HepG2 (cell line): ENCODE measurements at regions not wholly inside any gene's neighbourhood (a gene's known extent, or its start where the extent isn't known, plus 50 kb on each side); places are given as distances from the start of the nearest gene placed in this dataset.

Experiments used
- AFF4 ChIP-seq: sonication (generic); formaldehyde crosslinking; IDR thresholded peaks from 2 replicates; pipeline ENCODE4 v1.4.0; 2020; ENCODE audit warnings: missing genetic modification reagents
- ARID3A ChIP-seq: IDR thresholded peaks from 2 replicates; pipeline ENCODE4 v1.6.1; 2012; ENCODE audit warnings: low read depth, low read length, improper control_type of control experiment
- CEBPB ChIP-seq: IDR thresholded peaks from 2 replicates; pipeline ENCODE4 v1.6.1; 2011; ENCODE audit warnings: low read depth, low read length, improper control_type of control experiment, borderline replicate concordance
- FOXA1 ChIP-seq, 2 experiments: fragments of 450-650 bp in 1 of 2; sonication (generic) in 1 of 2; formaldehyde crosslinking in 1 of 2; IDR thresholded peaks; 2 replicates each; pipeline versions ENCODE4 v1.4.0 to v1.6.1; 2016 to 2020; ENCODE audit warnings: missing genetic modification reagents in 1 of 2
- FOXA3 ChIP-seq: IDR thresholded peaks from 2 replicates; pipeline ENCODE4 v1.6.1; 2016; ENCODE audit warnings: missing genetic modification reagents, missing compliant biosample characterization
- IRF2 ChIP-seq: IDR thresholded peaks from 2 replicates; pipeline ENCODE4 v1.6.1; 2018; ENCODE audit warnings: missing genetic modification reagents, missing compliant biosample characterization
- MAFF ChIP-seq: IDR thresholded peaks from 2 replicates; pipeline ENCODE4 v1.6.1; 2011; ENCODE audit warnings: low read depth, low read length, improper control_type of control experiment
- MAZ ChIP-seq, 2 experiments: sonication (generic) in 1 of 2; formaldehyde crosslinking in 1 of 2; IDR thresholded peaks; 2 replicates each; pipeline versions ENCODE4 v1.5.0 to v1.6.1; 2012 to 2020; ENCODE audit warnings: low read depth in 2 of 2, mild to moderate bottlenecking in 2 of 2, borderline replicate concordance in 1 of 2, improper control_type of control experiment in 1 of 2, low read length in 1 of 2, missing genetic modification reagents in 1 of 2, moderate library complexity in 1 of 2
- MXD4 ChIP-seq: IDR thresholded peaks from 2 replicates; pipeline ENCODE4 v1.6.1; 2016; ENCODE audit warnings: mild to moderate bottlenecking, missing biosample characterization, missing genetic modification reagents
- NFE2L2 ChIP-seq: fragments of 150-350 bp; IDR thresholded peaks from 2 replicates; pipeline ENCODE4 v1.6.1; 2014; ENCODE audit warnings: low read length
- NFIB ChIP-seq: sonication (generic); formaldehyde crosslinking; IDR thresholded peaks from 2 replicates; pipeline ENCODE4 v1.9.0; 2021; ENCODE audit warnings: missing genetic modification reagents, mild to moderate bottlenecking, borderline replicate concordance
- RBM22 ChIP-seq: fragments of 200-400 bp; formaldehyde crosslinking; optimal IDR thresholded peaks from 2 replicates; pipeline ENCODE3; 2017; ENCODE audit warnings: mild to moderate bottlenecking, low read length, moderate library complexity
- RFX1 ChIP-seq: fragments of 450-650 bp; IDR thresholded peaks from 2 replicates; pipeline ENCODE4 v1.6.1; 2017
- STAG1 ChIP-seq: sonication (generic); formaldehyde crosslinking; IDR thresholded peaks from 2 replicates; pipeline ENCODE4 v1.4.0; 2020; ENCODE audit warnings: missing genetic modification reagents
- THAP11 ChIP-seq: IDR thresholded peaks from 2 replicates; pipeline ENCODE4 v1.6.1; 2016; ENCODE audit warnings: missing biosample characterization, missing genetic modification reagents
- TRIM22 ChIP-seq: fragments of 450-650 bp; IDR thresholded peaks from 2 replicates; pipeline ENCODE4 v1.6.1; 2017
- ZBTB7B ChIP-seq: sonication (generic); formaldehyde crosslinking; IDR thresholded peaks from 2 replicates; pipeline ENCODE4 v1.4.0; 2020; ENCODE audit warnings: missing genetic modification reagents
- ZFP36L2 ChIP-seq: sonication (generic); formaldehyde crosslinking; IDR thresholded peaks from 2 replicates; pipeline ENCODE4 v1.4.0; 2020; ENCODE audit warnings: missing genetic modification reagents
- ZFX ChIP-seq: sonication (generic); formaldehyde crosslinking; IDR thresholded peaks from 2 replicates; pipeline ENCODE4 v1.4.0; 2020; ENCODE audit warnings: mild to moderate bottlenecking, low read depth, missing genetic modification reagents, moderate library complexity
- ZNF326 ChIP-seq: sonication (generic); formaldehyde crosslinking; IDR thresholded peaks from 2 replicates; pipeline ENCODE4 v1.4.0; 2020; ENCODE audit warnings: missing genetic modification reagents, borderline replicate concordance
- ZNF431 ChIP-seq: sonication (generic); formaldehyde crosslinking; IDR thresholded peaks from 2 replicates; pipeline ENCODE4 v1.9.0; 2022; ENCODE audit warnings: missing genetic modification reagents, low read depth, mild to moderate bottlenecking, borderline replicate concordance
- ZNF572 ChIP-seq: sonication (generic); formaldehyde crosslinking; IDR thresholded peaks from 2 replicates; pipeline ENCODE4 v1.5.1; 2020; ENCODE audit warnings: mild to moderate bottlenecking, missing genetic modification reagents
- ZNF607 ChIP-seq: sonication (generic); formaldehyde crosslinking; IDR thresholded peaks from 2 replicates; pipeline ENCODE4 v1.5.1; 2020; ENCODE audit warnings: missing genetic modification reagents, mild to moderate bottlenecking, borderline replicate concordance
- ZNF766 ChIP-seq: sonication (generic); formaldehyde crosslinking; IDR thresholded peaks from 2 replicates; pipeline ENCODE4 v1.5.0; 2020; ENCODE audit warnings: missing genetic modification reagents, borderline replicate concordance
- ZSCAN31 ChIP-seq: sonication (generic); formaldehyde crosslinking; IDR thresholded peaks from 2 replicates; pipeline ENCODE4 v1.5.0; 2020; ENCODE audit warnings: low read depth, mild to moderate bottlenecking, missing genetic modification reagents

GRCh38 chr6:53437557-53438202 lies 88.9 kb upstream of the ELOVL5 start (continued):
- 0 out of 2 replicates have a peak, but pooled peaks have one; percentile 30 for TF ChIP-seq ZSCAN31 (CRISPR knock-in tag)
- TF ChIP-seq ZFP36L2 (CRISPR knock-in tag) = no peak
- TF ChIP-seq TRIM22 = no peak
- TF ChIP-seq ARID3A = peak; percentile 63; the same call in 1 of the 2 replicates
- TF ChIP-seq AFF4 (CRISPR knock-in tag) = no peak
- TF ChIP-seq FOXA1 (IDR thresholded peaks at IDR 0.05) = no peak
- TF ChIP-seq FOXA1 (CRISPR knock-in tag; IDR thresholded peaks at IDR 0.05) = 0 out of 2 replicates have a peak, but pooled peaks have one; percentile 12
- no peak for TF ChIP-seq MAZ (IDR thresholded peaks at IDR 0.05; ENCODE audit: borderline replicate concordance, low read depth, low read length)
- no peak for TF ChIP-seq MAZ (CRISPR knock-in tag; IDR thresholded peaks at IDR 0.05; ENCODE audit: low read depth)
- TF ChIP-seq FOXA3 (CRISPR knock-in tag) = peak; percentile 50; the same call in 1 of the 2 replicates
- TF ChIP-seq ZNF607 (CRISPR knock-in tag) = no peak
- no peak for TF ChIP-seq ZNF766 (CRISPR knock-in tag)
- TF ChIP-seq RFX1 = no peak
- TF ChIP-seq NFE2L2 = peak; percentile 71; the same call in 1 of the 2 replicates
- peak; percentile 49; the same call in 1 of the 2 replicates for TF ChIP-seq MAFF
- TF ChIP-seq ZNF326 (CRISPR knock-in tag) = no peak
- TF ChIP-seq ZFX = 0 out of 2 replicates have a peak, but pooled peaks have one; percentile 38
- TF ChIP-seq NFIB (CRISPR knock-in tag) = no peak
- no peak for TF ChIP-seq RBM22
- TF ChIP-seq MXD4 (CRISPR knock-in tag) = no peak
- no peak for TF ChIP-seq ZNF572 (CRISPR knock-in tag)
- TF ChIP-seq ZBTB7B = no peak
- TF ChIP-seq THAP11 = 0 out of 2 replicates have a peak, but pooled peaks have one; percentile 21
- 0 out of 2 replicates have a peak, but pooled peaks have one; percentile 51 for TF ChIP-seq ZNF431 (CRISPR knock-in tag)
- TF ChIP-seq IRF2 (CRISPR knock-in tag) = peak; percentile 23; the same call in 1 of the 2 replicates
- peak; percentile 95 for TF ChIP-seq STAG1 (CRISPR knock-in tag)
- peak; percentile 26; the same call in 1 of the 2 replicates for TF ChIP-seq CEBPB
